Skeletal muscle satellite cell (primary cell): ENCODE measurements at regions not wholly inside any gene's neighbourhood (a gene's known extent, or its start where the extent isn't known, plus 50 kb on each side); places are given as distances from the start of the nearest gene placed in this dataset.
"Not testable (repeated sequence)": the region's sequence is repeated elsewhere in the genome, so short reads cannot be mapped to it uniquely, and the experiment has no call there.

Source experiments
- H3K27me3 ChIP-seq: 2 replicates; pipeline ENCODE4 v1.7.0; 2013; ENCODE audit warnings: low read length; ENCODE audit not compliant: control insufficient read depth, insufficient read depth
- H3K36me3 ChIP-seq: 2 replicates; pipeline ENCODE4 v1.7.0; 2013; ENCODE audit warnings: mild to moderate bottlenecking, control low read depth, low read length; ENCODE audit not compliant: insufficient read depth
- H3K4me1 ChIP-seq: 2 replicates; pipeline ENCODE4 v1.7.0; 2013; ENCODE audit warnings: low read length; ENCODE audit not compliant: control insufficient read depth, insufficient read depth
- H3K4me2 ChIP-seq: 2 replicates; pipeline ENCODE4 v1.7.0; 2013; ENCODE audit warnings: mild to moderate bottlenecking, low read length
- H3K4me3 ChIP-seq: 2 replicates; pipeline ENCODE4 v1.7.0; 2013; ENCODE audit warnings: low read length
- H3K9ac ChIP-seq: 2 replicates; pipeline ENCODE4 v1.7.0; 2013; ENCODE audit warnings: mild to moderate bottlenecking, low read depth, low read length, moderate library complexity
- H3K9me3 ChIP-seq: replicated peaks from 2 replicates; pipeline ENCODE4 v1.7.0; 2013; ENCODE audit warnings: mild to moderate bottlenecking, control low read depth, low read length

DNA sequence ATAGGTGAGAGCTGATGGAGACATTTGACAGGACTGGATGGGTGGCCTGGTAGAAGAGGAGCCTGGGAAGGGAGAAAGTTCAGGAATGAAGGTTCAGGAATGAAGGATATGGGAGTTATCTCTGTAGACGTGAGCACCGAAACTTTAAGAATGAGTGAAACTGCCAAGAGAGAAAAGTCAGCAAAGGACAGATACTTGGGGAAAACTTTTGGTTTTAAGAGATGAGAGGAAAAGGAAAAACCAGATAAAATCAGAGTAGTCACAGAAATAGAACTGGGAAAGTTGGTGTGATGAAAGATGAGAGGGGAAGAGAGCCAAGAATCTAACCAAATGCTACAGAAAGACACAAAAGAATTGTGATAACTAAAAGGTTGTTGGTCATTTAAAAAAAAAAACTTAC, 88.9 kb downstream of the PRR15 start:
- Histone ChIP-seq H3K9me3 (no peaks in the 10 kb centered on the region), H3K27me3 (no peaks in the 10 kb centered on the region), H3K4me2 (no peak overlapping the region), H3K4me3 (no peak overlapping the region), H3K9ac (no peak overlapping the region), H3K4me1 (no peaks in the 10 kb centered on the region), H3K36me3 (no peaks in the 10 kb centered on the region)

DNA sequence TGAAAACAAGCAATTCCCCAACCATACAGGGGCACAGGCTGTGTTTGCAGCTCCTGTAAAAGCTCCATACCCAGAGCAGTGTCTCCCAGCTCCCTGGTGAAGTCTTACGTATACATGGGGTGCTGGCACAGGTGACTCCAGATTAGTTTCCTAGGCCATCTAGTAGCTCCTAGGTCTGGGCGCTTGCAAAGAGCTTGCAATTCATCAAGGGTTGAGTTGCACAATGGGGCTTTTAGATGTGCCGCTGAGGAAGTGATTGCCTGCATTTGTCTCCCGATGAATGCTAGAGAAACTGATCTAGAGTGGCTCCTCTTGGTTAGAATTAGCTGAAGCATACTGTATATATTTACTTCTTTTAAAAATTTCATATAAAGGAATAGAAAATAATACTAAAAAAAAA, 90.7 kb downstream of the PRR15 start:
- H3K9ac ChIP-seq, H3K9me3 ChIP-seq: not testable (repeated sequence)

DNA sequence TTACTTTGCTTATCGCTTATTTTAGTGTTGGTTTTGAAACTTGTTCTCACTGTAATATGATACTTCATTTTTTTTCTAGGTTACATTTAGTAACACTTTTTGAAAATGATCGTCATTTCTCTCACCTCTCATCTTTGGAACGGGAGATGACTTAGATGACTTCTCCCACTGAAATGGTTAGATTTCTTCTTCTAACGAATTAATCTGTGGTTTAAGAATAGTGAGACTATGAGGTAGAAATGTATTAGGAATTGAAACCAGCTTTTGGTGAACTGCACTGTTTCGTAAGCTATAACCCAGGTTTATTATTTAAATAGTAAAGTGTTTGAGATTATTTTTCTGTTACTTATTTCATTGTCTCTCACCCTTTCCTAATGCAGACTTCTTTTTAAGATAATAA, 93.7 kb downstream of the PRR15 start:
- Histone ChIP-seq H3K27me3 (no peaks in the 10 kb centered on the region), H3K4me1 (no peaks in the 10 kb centered on the region), H3K36me3 (no peaks in the 10 kb centered on the region), H3K9ac (no peak overlapping the region), H3K9me3 (no peaks in the 10 kb centered on the region), H3K4me2 (no peak overlapping the region), H3K4me3 (no peak overlapping the region)

More for the DNA sequence above, 90.7 kb downstream of the PRR15 start:
- not testable (repeated sequence) for H3K36me3 ChIP-seq, H3K4me3 ChIP-seq, H3K27me3 ChIP-seq, H3K4me2 ChIP-seq, H3K4me1 ChIP-seq

DNA sequence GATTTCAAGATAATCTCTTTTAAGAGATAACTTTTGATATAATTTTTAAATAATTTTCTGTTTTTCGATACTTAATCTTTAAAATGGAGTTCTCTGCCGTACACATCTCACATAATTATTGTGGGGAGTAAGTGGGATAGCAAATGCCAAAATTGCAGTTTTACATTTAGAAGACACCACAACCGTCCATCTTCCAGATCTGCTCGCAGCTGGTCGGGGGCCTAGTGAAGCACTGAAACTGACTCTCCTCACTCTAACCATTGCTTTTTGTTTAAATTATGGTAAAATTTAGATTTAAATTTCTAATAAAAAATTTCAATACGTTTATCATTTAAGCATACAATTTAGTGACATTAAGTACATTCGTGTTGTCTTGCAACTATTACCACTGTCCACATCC, 94.2 kb downstream of the PRR15 start:
- Histone ChIP-seq H3K9me3 (no peaks in the 10 kb centered on the region), H3K27me3 (no peaks in the 10 kb centered on the region), H3K4me3 (no peak overlapping the region), H3K9ac (no peak overlapping the region), H3K4me2 (no peak overlapping the region), H3K4me1 (no peaks in the 10 kb centered on the region), H3K36me3 (no peaks in the 10 kb centered on the region)

DNA sequence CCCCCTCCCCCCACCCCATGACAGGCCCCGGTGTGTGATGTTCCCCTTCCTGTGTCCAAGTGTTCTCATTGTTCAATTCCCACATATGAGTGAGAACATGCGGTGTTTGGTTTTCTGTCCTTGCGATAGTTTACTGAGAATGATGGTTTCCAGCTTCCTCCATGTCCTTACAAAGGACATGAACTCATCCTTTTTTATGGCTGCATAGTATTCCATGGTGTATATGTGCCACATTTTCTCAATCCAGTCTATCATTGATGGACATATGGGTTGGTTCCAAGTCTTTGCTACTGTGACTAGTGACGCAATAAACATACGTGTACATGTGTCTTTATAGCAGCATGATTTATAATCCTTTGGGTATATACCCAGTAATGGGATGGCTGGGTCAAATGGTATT, 95.6 kb downstream of the PRR15 start:
- H3K9ac ChIP-seq, H3K27me3 ChIP-seq, H3K36me3 ChIP-seq, H3K4me2 ChIP-seq, H3K9me3 ChIP-seq, H3K4me3 ChIP-seq, H3K4me1 ChIP-seq: not testable (repeated sequence)

DNA sequence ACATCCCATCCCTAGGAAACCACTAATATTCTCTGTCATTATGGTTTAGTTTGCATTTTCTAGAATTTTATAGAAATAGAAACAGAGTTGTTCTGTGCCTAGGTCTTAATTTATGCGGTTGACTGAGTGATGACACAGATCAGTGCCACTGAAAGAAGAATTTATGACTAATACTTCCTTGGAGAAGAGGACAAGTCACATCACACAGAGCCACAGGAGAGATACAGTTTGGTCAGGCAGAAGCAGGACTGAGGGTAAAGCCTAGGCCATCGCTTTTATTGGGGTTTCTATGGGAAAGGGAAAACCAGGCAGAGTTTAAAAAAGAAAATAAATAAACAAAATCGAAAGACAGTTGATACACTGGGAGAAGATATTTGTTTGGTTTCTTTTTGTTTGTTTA, 99.3 kb downstream of the PRR15 start:
- not testable (repeated sequence) for H3K27me3 ChIP-seq, H3K9ac ChIP-seq, H3K36me3 ChIP-seq, H3K4me3 ChIP-seq, H3K9me3 ChIP-seq, H3K4me2 ChIP-seq, H3K4me1 ChIP-seq

DNA sequence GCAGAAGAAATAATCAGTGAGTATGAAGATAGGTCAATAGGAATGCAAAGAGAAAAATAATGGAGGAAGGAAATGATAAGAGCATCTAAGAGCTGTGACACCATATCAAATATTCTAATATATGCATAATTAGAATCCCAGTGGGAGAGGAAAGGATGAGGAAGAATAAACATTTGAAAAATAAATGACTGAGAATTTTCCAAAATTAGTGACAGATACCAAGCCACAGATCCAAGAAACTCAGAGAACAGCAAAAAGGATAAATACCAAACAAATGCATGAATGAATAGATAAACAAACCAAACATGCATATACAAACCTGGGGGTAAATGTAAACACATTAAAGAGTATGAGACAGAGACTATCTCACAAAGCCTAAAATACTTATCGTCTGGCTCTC, 101.4 kb downstream of the PRR15 start:
- H3K36me3 ChIP-seq, H3K4me2 ChIP-seq, H3K27me3 ChIP-seq, H3K9me3 ChIP-seq, H3K9ac ChIP-seq, H3K4me1 ChIP-seq, H3K4me3 ChIP-seq: not testable (repeated sequence)

DNA sequence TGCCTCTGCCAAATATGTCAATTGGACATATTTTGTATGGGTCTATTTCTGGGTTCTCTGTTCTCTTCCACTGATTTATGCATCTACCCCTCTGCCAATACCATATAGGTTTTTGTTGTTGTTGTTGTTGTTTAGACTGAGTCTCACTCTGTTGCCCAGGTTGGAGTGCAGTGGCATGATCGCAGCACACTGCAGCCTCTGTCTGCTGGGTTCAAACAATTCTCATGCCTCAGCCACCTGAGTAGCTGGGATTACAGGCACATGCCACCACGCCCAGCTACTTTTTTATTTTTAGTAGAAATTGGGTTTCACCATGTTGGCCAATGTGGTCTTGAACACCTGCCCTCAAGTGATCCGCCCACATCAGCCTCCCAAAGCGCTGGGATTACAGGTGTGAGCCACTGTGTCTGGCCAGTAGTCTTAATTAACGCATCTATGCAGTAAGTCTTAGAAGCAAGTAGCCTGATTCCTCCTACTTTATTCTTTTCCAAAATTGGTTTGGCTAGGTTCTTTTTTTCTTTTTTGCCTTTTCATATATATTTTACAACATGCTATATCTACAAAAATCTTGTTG, 103.5 kb downstream of the PRR15 start:
- not testable (repeated sequence) for H3K4me1 ChIP-seq, H3K4me2 ChIP-seq, H3K4me3 ChIP-seq, H3K9ac ChIP-seq, H3K36me3 ChIP-seq, H3K27me3 ChIP-seq, H3K9me3 ChIP-seq

DNA sequence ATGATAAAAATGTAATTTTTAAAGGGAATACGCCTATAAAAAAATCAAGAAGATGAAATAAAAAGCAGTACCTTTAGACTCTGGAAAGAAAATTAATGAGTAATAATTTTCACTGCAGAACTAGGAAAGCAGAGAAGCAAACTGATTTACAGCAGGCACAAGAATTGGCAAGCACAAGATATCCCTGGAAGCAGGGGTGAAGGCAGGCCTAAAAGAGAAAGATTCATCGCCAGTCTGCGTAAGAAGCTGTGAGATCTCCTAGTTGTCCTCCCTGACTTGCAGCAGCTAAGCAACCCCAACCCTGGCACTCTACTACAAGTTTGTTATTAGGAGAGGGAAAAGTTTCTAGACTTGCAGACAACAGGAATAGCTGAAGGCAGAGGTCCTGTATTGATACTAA, 107.7 kb downstream of the PRR15 start:
- H3K4me1 ChIP-seq, H3K9me3 ChIP-seq, H3K9ac ChIP-seq, H3K27me3 ChIP-seq, H3K4me2 ChIP-seq, H3K36me3 ChIP-seq, H3K4me3 ChIP-seq: not testable (repeated sequence)

DNA sequence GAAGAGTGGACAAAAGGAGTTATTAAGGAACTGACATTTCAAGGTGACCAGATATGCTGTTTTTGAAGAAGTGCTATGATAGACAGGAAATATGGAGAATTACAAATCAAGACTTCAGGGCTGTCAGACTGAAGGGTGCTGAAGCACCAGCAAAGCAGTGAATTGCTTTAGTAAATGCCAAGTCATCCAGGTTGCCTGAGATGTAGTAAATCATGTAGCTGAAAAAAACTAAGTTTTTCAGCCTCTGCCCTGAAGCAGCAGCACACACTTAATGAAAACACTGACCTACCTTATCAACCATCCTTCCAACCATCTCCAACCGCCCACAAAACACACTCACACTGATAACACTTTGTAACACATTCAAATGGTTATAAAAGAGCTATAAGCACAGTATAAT, 110.0 kb downstream of the PRR15 start:
- H3K4me3 ChIP-seq, H3K4me1 ChIP-seq, H3K9me3 ChIP-seq, H3K4me2 ChIP-seq, H3K27me3 ChIP-seq, H3K9ac ChIP-seq, H3K36me3 ChIP-seq: not testable (repeated sequence)

DNA sequence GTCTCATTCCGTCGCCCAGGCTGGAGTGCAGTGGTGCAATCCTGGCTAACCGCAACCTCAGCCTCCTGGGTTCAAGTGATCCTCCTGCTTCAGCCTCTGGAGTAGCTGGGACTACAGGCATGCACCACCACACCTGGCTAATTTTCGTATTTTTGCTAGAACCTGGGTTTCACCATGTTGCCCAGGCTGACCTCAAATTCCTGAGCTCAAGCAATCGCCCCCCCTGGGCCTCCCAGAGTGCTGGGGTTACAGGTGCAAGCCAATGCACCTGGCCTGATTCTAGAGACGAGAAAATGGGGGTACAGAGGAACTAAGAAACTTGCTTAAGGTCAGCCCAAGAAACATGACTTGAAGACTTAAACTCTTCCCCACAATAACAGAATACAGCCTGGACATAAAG, 111.0 kb downstream of the PRR15 start:
- not testable (repeated sequence) for H3K27me3 ChIP-seq, H3K4me1 ChIP-seq, H3K36me3 ChIP-seq, H3K9ac ChIP-seq, H3K9me3 ChIP-seq, H3K4me3 ChIP-seq, H3K4me2 ChIP-seq

DNA sequence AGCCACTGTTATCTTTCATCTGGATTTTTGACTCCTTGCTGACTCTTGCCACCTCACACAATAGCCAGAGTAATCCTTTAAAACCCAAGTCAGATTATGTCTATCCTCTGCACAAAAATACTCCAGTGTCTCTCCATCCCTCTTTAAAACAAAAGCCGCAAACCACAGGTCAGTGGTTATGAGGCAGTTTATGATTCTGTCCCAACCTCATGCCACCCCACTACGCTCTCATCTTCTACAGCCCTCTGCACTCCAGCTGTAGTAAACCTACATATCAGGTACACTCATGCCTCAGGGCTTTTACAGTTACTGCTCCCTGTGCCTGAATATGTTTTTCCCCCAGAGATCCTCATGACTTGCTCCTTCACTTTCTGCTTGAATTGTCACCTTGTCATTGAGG, 113.6 kb downstream of the PRR15 start:
- not testable (repeated sequence) for H3K4me2 ChIP-seq, H3K9me3 ChIP-seq, H3K9ac ChIP-seq, H3K36me3 ChIP-seq, H3K4me1 ChIP-seq, H3K27me3 ChIP-seq, H3K4me3 ChIP-seq

DNA sequence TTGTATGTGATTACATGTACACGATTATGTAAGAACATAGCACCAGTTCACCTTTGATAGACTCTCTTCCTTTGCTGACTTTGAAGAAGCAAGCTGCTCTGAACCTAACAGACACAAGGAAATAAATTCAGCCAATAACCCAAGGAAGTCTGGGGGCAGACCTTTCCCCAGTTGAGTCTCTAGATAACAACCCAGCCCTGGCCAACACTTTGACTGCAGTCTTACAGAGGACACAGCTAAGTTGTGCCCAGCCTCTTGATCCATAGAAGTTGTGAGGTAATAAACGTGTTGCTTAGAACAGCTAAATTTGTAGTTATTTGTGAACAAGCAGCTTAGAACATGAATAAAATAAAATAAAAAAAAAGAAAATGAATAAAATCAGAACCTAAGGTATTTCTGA, 116.3 kb downstream of the PRR15 start:
- H3K9ac ChIP-seq, H3K27me3 ChIP-seq, H3K4me1 ChIP-seq, H3K36me3 ChIP-seq, H3K4me2 ChIP-seq, H3K4me3 ChIP-seq, H3K9me3 ChIP-seq: not testable (repeated sequence)
